Fibroblast of skin of scalp (primary cell): ENCODE measurements at regions not wholly inside any gene's neighbourhood (a gene's known extent, or its start where the extent isn't known, plus 50 kb on each side); places are given as distances from the start of the nearest gene placed in this dataset.
"Not testable (repeated sequence)": the region's sequence is repeated elsewhere in the genome, so short reads cannot be mapped to it uniquely, and the experiment has no call there.

ENCODE experiments used
- DNase-seq: peaks from one replicate; pipeline ENCODE4 v3.0.0-alpha.2; 2013

GRCh38 chr17:64800987-64801386, 118.3 kb downstream of the LRRC37A3 start:
- DNase-seq: not testable (repeated sequence)

DNA sequence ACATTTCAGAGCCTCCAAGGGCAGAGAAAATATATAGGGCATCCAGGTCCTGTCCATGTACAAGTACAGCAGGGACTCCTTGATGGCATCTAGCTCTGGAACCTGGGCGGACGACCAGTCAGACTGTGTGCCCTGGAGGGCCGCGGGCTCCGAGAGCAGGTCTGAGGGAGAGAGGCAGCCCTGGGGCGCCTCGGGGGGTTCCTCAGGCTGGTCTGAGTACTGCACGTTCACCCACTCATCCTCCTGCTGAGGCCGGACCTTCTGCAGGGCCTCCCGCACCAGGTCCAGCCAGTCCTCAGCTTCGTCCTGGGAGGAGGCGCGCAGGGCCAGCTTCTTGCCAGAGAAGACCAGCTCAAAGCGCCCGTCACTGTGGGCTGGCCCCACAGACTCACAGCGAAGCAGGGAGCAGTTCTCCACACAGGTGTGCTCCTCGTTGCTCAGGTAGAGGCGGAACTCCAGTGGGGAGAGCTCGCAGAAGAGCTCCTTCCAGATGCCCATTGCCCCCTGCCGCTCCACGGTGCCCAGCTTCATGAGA, 118.8 kb downstream of the LRRC37A3 start:
- DNase-seq: not testable (repeated sequence)

DNA sequence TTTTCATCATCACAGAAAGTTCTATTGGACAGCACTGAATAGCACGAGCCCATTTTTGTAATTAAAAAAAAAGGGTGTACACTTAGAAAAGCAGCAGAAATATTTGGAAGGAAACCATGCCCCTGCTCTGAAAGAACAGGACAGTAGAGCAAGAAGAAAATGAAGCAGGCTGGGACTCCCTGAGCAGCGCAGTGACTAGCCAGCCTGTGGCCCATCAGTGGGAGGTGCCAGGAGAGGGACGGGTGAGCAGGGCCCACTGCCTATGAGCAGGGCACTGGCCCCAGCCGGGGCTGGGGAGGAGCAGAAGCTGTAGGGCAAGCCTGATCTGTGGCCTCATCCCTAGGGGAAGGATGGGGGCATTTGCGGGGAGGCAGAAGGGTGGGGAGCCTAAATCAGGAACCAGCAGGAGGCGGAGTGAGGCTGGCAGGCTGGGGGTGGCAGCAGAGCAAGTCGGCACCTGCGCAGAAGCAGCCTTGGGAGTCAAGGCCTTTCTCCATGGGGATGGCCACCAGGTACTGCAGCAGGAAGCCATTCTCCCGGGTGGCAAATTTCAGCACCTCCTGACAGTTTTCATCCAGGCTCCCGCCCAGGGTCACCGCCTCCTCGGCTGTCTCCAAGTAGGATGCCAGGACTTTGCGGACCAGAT, 119.6 kb downstream of the LRRC37A3 start:
- DNase-seq: not testable (repeated sequence)

- DNase-seq: not testable (repeated sequence)
These were observed 120.3 kb downstream of the LRRC37A3 start for GRCh38 chr17:64798961-64799360.

DNA sequence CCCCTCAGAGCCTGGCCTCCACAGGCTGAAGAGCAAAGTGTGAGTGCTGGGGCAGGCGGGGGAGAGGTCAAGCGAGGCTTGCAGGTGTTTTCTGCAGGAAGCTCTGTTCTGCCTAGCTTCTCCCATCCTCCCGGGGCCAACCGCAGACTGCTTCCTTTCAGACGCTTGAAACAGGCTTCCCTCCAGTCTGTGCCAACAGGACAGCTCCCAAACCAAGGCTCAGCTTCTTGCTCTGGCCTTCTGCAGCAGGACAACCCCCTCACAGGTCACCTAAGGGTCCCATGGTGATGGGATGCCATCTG, 120.8 kb downstream of the LRRC37A3 start:
- not testable (repeated sequence) for DNase-seq

GRCh38 chr17:64797746-64798488, 121.4 kb downstream of the LRRC37A3 start:
- DNase-seq: not testable (repeated sequence)

GRCh38 chr17:64795342-64795741, 123.9 kb downstream of the LRRC37A3 start:
- DNase-seq: not testable (repeated sequence)

- not testable (repeated sequence) for DNase-seq
These were observed 124.6 kb downstream of the LRRC37A3 start for GRCh38 chr17:64794548-64795274.

DNA sequence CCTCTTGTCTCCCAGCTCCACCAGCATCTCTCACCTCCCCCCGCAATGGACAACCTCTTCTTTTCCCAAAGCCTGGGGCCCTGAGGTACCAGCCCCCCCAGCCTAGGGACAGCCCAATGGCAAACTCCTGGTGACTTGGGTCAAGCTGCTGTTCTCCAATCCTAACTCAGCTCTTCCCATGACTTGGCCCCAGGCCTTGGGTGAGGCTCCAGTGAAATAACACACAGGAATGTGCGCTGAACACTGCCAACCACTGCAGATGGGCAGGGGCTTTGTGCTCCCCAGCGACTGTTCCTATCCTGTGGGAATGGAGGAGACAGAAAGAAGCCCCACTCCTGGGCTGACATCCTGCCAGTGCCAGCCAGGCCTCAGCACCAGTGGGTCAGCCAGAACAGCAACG, 125.2 kb downstream of the LRRC37A3 start:
- DNase-seq: not testable (repeated sequence)

DNA sequence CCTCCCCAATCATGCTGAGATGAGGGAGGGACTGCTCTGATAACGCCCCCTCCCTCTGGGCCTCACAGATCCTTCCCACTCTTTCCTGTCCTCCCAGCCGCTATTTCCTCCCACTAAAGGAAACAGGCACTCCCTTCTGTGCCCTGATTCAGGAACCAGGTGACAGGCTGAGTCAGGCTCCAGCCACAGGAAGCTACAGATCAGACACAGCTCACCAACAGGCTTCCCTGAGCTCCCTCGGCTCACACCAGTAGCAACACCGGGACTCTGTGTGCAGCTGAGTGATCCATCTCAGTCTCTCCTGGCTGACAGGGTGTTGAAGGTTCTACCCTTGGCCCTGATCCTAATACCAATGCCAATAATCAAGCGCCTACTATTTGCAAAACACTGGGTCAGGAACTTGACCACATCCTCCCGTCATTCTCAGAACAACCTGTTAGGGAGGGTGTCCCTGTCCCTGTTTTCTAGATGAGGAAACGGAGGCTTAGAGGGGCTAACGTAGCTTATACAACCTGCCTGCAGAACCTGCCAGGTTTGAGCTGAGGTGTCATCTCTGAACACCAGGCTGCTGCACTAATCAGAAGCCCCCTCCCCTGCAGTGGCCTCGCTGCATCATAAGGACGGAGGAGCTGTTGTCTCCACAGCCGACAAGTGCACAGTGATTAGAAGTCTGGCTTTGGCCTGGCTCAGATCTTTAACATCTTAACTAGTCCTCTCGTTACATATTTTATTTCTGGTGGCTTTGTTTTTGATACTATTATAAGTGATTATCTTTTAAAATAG, 126.3 kb downstream of the LRRC37A3 start:
- not testable (repeated sequence) for DNase-seq

DNA sequence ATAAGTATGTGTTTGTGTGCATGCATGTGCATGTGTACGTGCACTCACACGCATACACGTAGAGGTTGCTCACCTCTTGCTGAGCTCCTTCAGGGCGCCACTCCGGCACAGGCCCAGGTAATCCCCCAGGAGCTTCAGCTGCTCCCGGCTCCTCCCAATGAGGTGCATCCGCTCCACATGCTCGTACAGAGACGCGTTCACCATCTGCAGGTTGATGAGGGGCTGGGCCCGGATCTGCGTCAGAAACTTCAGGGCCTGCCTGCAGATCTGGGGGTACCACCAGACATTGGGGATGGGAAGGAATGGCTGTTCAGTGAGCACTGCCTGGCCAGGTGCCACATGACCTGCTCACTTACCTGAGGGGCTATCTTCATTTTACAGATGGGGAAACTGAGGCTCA, 127.0 kb downstream of the LRRC37A3 start:
- DNase-seq: not testable (repeated sequence)

DNA sequence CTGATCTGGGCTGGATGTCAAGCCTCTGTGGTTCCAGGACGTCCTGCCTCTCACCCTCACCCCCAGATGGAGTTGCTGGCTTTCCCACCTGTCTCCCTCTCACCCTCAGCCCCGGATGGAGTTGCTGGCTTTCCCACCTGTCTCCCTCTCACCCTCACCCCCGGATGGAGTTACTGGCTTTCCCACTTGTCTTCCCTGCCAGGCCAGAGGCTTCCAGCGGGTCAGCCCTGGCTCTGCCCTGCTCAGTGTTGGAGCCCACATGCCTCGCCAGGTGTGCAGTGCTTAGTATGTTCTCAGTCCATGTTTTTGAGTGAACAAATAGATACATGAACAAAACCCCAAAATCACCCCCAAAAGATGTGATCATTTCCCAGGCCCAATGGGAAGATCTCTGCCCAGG, 127.6 kb downstream of the LRRC37A3 start:
- DNase-seq: not testable (repeated sequence)

- not testable (repeated sequence) for DNase-seq
These were observed 128.1 kb downstream of the LRRC37A3 start for GRCh38 chr17:64791226-64791625.

DNA sequence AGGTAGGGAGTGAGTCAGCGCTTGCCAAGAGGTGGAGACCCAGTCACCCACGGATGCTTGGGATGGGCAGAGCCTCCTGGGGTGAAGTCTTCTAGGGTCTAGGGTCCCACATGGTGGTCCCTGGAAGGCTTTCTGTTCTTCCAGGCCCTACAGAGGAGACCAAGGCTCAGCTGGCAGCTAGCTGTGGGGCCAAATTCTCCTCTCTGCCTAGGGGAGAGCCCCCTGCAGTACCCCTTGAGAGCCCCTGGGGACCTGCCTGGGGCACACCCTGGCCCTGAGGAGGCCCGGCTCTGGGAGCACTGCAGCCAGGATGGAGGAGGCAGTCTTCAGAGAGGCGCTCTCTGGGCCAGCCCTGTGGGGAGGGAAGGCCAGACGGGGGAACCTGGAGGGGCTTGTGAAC, 128.6 kb upstream of the SMURF2 start:
- DNase-seq: not testable (repeated sequence)

DNA sequence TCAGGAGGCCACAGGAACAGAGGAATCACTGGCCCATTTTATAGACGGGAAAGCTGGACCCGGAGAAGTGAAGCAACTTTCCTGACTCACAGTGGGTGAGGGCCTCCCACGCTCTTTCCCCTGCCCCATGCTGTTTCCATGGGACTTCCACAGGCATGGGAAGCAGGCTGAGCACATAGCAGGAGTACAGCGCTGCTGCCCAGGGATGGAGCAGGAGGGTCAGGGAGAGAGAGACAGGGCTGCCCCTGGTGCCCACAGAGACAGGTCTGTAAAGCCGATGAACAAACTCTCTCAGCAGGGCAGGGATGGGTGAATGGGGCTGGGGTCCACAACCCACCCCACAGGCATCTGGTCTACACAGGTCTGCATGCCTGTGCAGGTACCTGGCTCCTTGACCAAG, 128.1 kb upstream of the SMURF2 start:
- not testable (repeated sequence) for DNase-seq

DNA sequence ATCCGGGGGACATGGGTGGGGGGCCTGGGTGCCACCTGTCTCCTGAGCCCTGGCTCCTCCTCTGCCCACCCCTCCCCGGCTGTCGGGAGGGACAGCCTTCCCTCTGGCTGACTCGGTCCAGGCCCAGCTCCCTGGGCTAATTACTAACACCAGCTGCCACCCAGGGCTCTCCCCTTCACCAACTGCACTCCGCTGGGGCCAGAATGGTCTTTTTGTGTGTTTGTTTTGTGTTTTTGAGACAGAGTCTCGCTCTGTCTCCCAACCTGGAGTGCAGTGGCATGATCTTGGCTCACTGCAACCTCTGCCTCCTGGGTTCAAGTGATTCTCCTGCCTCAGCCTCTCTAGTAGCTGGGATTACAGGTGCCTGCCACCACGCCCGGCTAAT, 126.9 kb upstream of the SMURF2 start:
- not testable (repeated sequence) for DNase-seq

DNA sequence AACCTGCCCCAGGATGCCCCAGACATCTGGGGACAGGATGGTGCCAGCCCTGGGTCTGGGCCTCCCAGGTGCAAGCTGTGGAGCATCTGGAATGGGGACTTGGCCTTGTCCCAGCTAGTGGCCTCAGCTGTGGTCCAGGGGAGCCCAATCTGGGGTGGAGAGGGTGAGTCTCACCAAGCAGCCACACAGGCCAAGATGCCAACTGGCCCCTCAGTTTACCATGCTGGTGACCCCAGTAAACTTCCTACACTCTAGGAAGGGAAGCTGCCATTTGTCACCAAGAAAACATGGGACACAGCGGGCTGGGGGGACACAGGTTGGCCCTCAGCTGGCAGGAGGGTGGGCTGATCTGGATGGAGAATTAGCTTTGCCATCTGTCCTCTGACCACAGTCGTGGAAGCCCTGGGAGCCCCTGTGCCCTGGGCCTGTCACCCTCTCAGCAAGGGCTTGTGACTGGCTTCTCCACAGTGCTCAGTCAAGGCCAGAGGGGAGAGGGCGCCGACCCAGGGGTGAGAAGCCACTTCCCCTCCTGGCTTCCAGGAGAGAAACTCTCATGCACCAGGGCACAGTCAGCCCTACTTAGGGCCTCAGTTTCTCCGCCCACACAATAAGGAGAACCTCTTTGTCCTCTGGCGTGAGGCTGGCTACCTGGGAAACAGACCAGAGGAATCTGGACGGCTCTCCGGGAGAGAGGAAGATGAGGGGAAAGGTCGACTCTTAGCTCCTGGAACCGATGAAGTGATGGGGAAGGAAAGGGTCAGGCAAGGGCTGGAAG, 126.4 kb upstream of the SMURF2 start:
- no peak for DNase-seq

DNA sequence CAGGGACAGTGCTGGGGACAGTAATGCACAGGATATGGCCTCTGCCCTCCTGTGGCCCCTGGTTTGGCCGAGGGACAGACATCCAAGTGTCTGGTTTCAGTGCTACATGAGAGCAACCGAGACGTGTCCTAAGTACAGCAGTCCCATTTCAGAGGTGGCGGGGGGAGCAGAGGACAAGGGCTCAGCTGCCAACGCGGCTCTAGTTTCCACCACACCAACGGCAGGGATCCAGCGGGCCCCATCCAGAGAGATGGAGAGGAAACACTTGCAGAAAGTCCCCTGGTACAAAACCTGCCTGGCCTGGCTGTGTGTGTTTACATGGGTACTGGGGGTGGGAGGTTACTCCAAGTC, 125.8 kb upstream of the SMURF2 start:
- DNase-seq: no peak

DNA sequence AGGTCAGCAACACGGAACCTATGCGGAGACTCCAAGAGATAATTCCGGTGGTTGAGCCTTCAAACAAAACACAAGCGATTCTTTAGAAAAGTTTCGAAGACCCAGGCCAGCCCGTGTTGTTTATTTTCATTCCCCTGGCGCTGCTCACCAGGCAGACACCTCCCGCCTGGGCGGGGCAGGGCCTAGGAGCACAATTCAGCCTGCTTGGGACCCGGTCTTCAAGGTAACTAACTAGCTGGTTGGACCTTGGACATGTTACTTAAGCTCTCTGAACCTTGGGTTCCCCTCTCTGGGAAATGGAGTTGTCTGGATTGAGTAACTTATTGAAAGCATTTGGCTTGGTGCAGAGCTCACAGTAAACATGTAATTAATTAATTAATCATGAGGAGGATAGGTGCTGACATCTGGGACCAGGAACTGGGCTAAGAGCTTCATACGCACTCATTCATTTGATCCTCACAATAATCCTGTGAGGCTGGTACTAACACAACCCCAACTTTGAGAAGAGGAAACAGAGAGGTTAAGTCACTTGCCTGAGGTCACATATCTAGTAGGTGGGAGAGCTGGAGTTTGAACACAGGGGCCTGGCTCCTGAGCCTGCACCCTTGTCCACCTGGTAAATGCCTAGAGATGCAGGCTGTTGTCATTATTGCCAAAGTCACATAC, 125.3 kb upstream of the SMURF2 start:
- no peak for DNase-seq

- DNase-seq: no peak
These were observed 124.2 kb upstream of the SMURF2 start for GRCh38 chr17:64786337-64786736.

DNA sequence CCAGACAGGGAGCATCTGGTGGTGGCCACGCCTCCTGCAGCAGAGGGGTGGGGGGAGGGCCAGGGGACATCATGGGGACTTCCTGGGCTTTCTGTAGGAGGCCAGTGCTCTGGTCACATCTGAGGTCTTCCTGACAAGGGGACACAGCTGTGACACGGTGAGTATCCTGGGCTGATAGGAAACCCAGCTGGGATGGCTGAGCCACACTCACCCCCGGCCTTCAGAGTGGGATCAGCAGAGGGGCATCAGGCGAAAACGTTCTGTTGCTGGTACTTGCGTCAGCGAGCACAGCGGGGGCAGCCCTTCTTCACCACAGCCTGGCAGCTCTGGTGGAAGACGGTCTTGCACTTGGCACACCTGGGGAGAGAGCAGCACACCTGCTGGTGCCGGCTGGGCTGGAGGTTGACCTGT, 122.9 kb upstream of the SMURF2 start:
- DNase-seq: no peak
